MM.1S (cell line): ENCODE measurements at regions not wholly inside any gene's neighbourhood (a gene's known extent, or its start where the extent isn't known, plus 50 kb on each side); places are given as distances from the start of the nearest gene placed in this dataset.

Experiments used
- EZH2 ChIP-seq: fragments of 300-600 bp; sonication (generic); optimal IDR thresholded peaks from 2 replicates; pipeline ENCODE3; 2017; ENCODE audit warnings: low read depth, mild to moderate bottlenecking, antibody characterized with exemption, low read length, mixed read lengths
- EZH2phosphoT487 ChIP-seq: fragments of 300-600 bp; sonication (generic); IDR thresholded peaks from 2 replicates; pipeline ENCODE4 v1.6.1; 2018; ENCODE audit warnings: antibody characterized with exemption, low read length
- TF ChIP-seq, protein P1 (sequence below): fragments of 300-600 bp; sonication (generic); IDR thresholded peaks from 2 replicates; pipeline ENCODE4 v1.5.1; 2016; ENCODE audit warnings: antibody characterized with exemption, low read length, mixed read lengths

DNA sequence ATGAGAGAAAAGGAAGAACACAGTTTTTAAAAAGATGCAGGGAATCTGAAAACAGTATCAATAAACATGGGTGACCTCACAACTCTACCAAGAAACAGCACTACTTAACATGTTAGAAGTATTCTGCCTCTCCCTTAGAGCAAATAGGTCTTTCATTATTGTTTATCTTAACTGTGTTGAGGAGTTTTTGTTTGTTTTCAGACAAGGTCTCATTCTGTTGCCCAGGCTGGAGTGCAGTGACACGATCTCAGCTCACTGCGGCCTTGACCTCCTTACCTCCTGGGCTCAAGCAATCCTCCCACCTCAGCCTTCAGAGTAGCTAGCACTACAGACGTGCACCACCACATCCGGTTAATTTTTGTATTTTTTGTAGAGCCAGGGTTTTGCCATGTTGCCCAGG lies 165.3 kb upstream of the PRDX4 start:
- TF ChIP-seq, protein P1, sequence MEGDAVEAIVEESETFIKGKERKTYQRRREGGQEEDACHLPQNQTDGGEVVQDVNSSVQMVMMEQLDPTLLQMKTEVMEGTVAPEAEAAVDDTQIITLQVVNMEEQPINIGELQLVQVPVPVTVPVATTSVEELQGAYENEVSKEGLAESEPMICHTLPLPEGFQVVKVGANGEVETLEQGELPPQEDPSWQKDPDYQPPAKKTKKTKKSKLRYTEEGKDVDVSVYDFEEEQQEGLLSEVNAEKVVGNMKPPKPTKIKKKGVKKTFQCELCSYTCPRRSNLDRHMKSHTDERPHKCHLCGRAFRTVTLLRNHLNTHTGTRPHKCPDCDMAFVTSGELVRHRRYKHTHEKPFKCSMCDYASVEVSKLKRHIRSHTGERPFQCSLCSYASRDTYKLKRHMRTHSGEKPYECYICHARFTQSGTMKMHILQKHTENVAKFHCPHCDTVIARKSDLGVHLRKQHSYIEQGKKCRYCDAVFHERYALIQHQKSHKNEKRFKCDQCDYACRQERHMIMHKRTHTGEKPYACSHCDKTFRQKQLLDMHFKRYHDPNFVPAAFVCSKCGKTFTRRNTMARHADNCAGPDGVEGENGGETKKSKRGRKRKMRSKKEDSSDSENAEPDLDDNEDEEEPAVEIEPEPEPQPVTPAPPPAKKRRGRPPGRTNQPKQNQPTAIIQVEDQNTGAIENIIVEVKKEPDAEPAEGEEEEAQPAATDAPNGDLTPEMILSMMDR, result no peak
- TF ChIP-seq EZH2 (no peak), EZH2phosphoT487 (no peak)
